ENCODE measurements at regions not wholly inside any gene's neighbourhood (a gene's known extent, or its start where the extent isn't known, plus 50 kb on each side); places are given as distances from the start of the nearest gene placed in this dataset.

- Histone ChIP-seq H3K4me2 (ENCODE audit: insufficient read depth, low read length) (no peak overlapping the region), H3K36me3 (ENCODE audit: control insufficient read depth, insufficient read depth, low read length) (no peaks in the 10 kb centered on the region), H3K9ac (ENCODE audit: insufficient read depth in 1 of 2, low read depth in 2 of 2, low read length in 2 of 2) (no peak overlapping the region), H3K4me3 (no peak overlapping the region), H3K9me1 (ENCODE audit: control insufficient read depth, insufficient read depth, low read length) (no peaks in the 10 kb centered on the region), H3K27me3 (ENCODE audit: control insufficient read depth in 2 of 2, insufficient read depth in 2 of 2, low read length in 2 of 2) (no peaks in the 10 kb centered on the region), H3K27ac (ENCODE audit: extremely low read depth, low read depth, low read length) (no peak overlapping the region), H2AFZ (ENCODE audit: low read depth, low read length) (no peak overlapping the region), H3K79me2 (ENCODE audit: control insufficient read depth, insufficient read depth, low read length) (no peaks in the 10 kb centered on the region), H3K9me3 (replicated peaks; ENCODE audit: control insufficient read depth, insufficient read depth, low read depth, low read length) (no peaks in the 10 kb centered on the region), H3K4me1 (replicated peaks in 1 of 2; ENCODE audit: control insufficient read depth in 2 of 2, insufficient read depth in 2 of 2, low read length in 2 of 2) (no peaks in the 10 kb centered on the region), H4K20me1 (replicated peaks; ENCODE audit: control insufficient read depth, insufficient read depth, low read length) (no peaks in the 10 kb centered on the region)
- DNase-seq (ENCODE audit: extremely low read depth in 1 of 4, low spot score in 3 of 4) (no peak), FAIRE-seq (no peak), ATAC-seq (no peak)
- ChIA-PET CTCF (ENCODE audit: low intra/inter-chr PET ratio) (no interaction called here), POLR2A (no interaction called here)
- intact Hi-C loops (cut with micrococcal nuclease), result no loop called here
- 0% methylated on average over 2 of the region's 2 CpGs for WGBS (ENCODE audit: insufficient coverage, low coverage, missing lambda C conversion rate)
- TF ChIP-seq MYC (IDR thresholded peaks at IDR 0.05; ENCODE audit: low read depth, low read length) (no peak), MYC (CRISPR knock-in tag; IDR thresholded peaks at IDR 0.05; ENCODE audit: borderline replicate concordance, low read depth) (no peak), SETDB1 (IDR thresholded peaks at IDR 0.05; ENCODE audit: low read length) (no peak), ZC3H8 (IDR thresholded peaks at IDR 0.05) (no peak), ZNF431 (CRISPR knock-in tag; IDR thresholded peaks at IDR 0.05) (no peak), ZNF232 (CRISPR knock-in tag; IDR thresholded peaks at IDR 0.05) (no peak), ATF3 (IDR thresholded peaks at IDR 0.05) (no peak), ATF3 (CRISPR knock-in tag; conservative IDR thresholded peaks at IDR 0.05) (no peak), SNIP1 (IDR thresholded peaks at IDR 0.05; ENCODE audit: low read depth) (no peak)
- in situ Hi-C loops (cut with MboI), result no loop called here
- no TSS peak for BruUV-seq (replicated peaks)
Observed at GRCh38 chr16:47987136-47987535, 168.7 kb downstream of the ABCC12 start.
